Tibial nerve (tissue), 4 donors: ENCODE measurements at regions not wholly inside any gene's neighbourhood (a gene's known extent, or its start where the extent isn't known, plus 50 kb on each side); places are given as distances from the start of the nearest gene placed in this dataset.

Source experiments
- DNase-seq, 2 donors: peaks; one replicate each; pipeline ENCODE4 v3.0.0-alpha.2; 2019; ENCODE audit warnings: low spot score in 2 of 2
- H3K27ac ChIP-seq, 4 donors: fragments of 200-600 bp; sonication (generic) in 3 of 4; one replicate each; pipeline ENCODE4 v1.5.1; 2017 to 2019; ENCODE audit warnings: mild to moderate bottlenecking in 1 of 4
- H3K27me3 ChIP-seq, 2 donors: fragments of 200-600 bp; sonication (generic) in 1 of 2; one replicate each; pipeline versions ENCODE4 v1.5.1 to v1.6.0; 2017 to 2019
- H3K36me3 ChIP-seq, 3 donors: fragments of 200-600 bp; sonication (generic); one replicate each; pipeline ENCODE4 v1.5.1; 2018 to 2019
- H3K4me1 ChIP-seq, 4 donors: fragments of 200-600 bp; sonication (generic) in 3 of 4; one replicate each; pipeline ENCODE4 v1.5.1; 2017 to 2019
- H3K4me3 ChIP-seq, 4 donors: fragments of 200-600 bp; sonication (generic) in 3 of 4; one replicate each; pipeline ENCODE4 v1.5.1; 2017 to 2019; ENCODE audit warnings: mild to moderate bottlenecking in 1 of 4, moderate library complexity in 1 of 4
- H3K9me3 ChIP-seq, 4 donors: fragments of 200-600 bp; sonication (generic) in 3 of 4; one replicate each; pipeline ENCODE4 v1.5.1; 2017 to 2019
- EP300 ChIP-seq, 2 donors: sonication (generic); formaldehyde crosslinking; IDR thresholded peaks; one replicate each; pipeline ENCODE4 v1.6.1; 2017; ENCODE audit warnings: antibody characterized with exemption in 2 of 2, mild to moderate bottlenecking in 1 of 2
- POLR2A ChIP-seq, 2 donors: fragments of 450-650 bp; IDR thresholded peaks; one replicate each; pipeline ENCODE4 v1.6.1; 2017; ENCODE audit warnings: antibody characterized with exemption in 2 of 2, mild to moderate bottlenecking in 2 of 2, moderate library complexity in 2 of 2
- WGBS, 2 donors: methylation state at CpG; one replicate each; pipeline ENCODE4 v1.1.5; 2018; 5-methylcytosine and 5-hydroxymethylcytosine counted together
- TF ChIP-seq, protein P1 (sequence below), 5 experiments: fragments of 200-600 bp in 3 of 5; fragments of 450-650 bp in 2 of 5; sonication (generic) in 3 of 5; IDR thresholded peaks; one replicate each; pipeline ENCODE4 v1.5.1; 2016 to 2019; ENCODE audit warnings: antibody characterized with exemption in 5 of 5, mild to moderate bottlenecking in 3 of 5, moderate library complexity in 2 of 5

- H3K27ac ChIP-seq, result no peak overlapping the region
- H3K9me3 ChIP-seq, result no peaks in the 10 kb centered on the region
- no peaks in the 10 kb centered on the region for H3K36me3 ChIP-seq
- TF ChIP-seq, protein P1, sequence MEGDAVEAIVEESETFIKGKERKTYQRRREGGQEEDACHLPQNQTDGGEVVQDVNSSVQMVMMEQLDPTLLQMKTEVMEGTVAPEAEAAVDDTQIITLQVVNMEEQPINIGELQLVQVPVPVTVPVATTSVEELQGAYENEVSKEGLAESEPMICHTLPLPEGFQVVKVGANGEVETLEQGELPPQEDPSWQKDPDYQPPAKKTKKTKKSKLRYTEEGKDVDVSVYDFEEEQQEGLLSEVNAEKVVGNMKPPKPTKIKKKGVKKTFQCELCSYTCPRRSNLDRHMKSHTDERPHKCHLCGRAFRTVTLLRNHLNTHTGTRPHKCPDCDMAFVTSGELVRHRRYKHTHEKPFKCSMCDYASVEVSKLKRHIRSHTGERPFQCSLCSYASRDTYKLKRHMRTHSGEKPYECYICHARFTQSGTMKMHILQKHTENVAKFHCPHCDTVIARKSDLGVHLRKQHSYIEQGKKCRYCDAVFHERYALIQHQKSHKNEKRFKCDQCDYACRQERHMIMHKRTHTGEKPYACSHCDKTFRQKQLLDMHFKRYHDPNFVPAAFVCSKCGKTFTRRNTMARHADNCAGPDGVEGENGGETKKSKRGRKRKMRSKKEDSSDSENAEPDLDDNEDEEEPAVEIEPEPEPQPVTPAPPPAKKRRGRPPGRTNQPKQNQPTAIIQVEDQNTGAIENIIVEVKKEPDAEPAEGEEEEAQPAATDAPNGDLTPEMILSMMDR (IDR thresholded peaks at IDR 0.05), result no peak
- TF ChIP-seq EP300 (IDR thresholded peaks at IDR 0.05) (no peak), POLR2A (IDR thresholded peaks at IDR 0.05) (no peak)
- 80 to 81% methylated on average over 4 of the region's 4 CpGs for WGBS, 2 donors
- no peak overlapping the region for H3K4me3 ChIP-seq
- no peaks in the 10 kb centered on the region for H3K27me3 ChIP-seq
- no peak for DNase-seq
- H3K4me1 ChIP-seq, result no peaks in the 10 kb centered on the region
Measured at GRCh38 chr9:119827526-119827925, 458.3 kb upstream of the BRINP1 start.

DNA sequence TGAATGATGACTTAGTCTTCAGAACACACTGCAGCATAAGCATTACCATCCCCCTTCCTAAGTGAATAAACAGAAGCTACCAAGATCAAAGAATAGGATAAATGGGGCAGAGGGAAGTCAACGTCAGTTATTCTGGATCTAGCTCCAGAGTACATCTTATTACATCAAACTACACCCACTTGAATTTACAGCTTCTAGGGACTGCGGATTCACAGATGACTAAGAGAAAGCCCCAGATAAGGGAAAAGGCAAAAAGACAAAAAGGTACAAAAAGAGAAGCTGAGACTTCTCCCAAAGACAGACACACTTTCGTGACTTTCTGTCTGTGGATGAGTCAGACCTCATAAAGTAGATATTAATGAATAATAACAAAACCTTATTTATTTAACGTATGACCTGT, 457.9 kb upstream of the BRINP1 start:
- no peaks in the 10 kb centered on the region for H3K27me3 ChIP-seq
- DNase-seq, result no peak
- WGBS, 2 donors, result 56 to 63% methylated on average over 4 of the region's 4 CpGs
- no peaks in the 10 kb centered on the region for H3K9me3 ChIP-seq
- H3K27ac ChIP-seq, result no peak overlapping the region
- H3K36me3 ChIP-seq, result no peaks in the 10 kb centered on the region
- H3K4me1 ChIP-seq, result no peaks in the 10 kb centered on the region
- no peak overlapping the region for H3K4me3 ChIP-seq
- TF ChIP-seq EP300 (IDR thresholded peaks at IDR 0.05), result no peak
- TF ChIP-seq, protein P1 (IDR thresholded peaks at IDR 0.05), result no peak
- TF ChIP-seq POLR2A (IDR thresholded peaks at IDR 0.05), result no peak

- no peaks in the 10 kb centered on the region for H3K27me3 ChIP-seq
- TF ChIP-seq, protein P1 (IDR thresholded peaks at IDR 0.05), result no peak
- TF ChIP-seq POLR2A (IDR thresholded peaks at IDR 0.05) (no peak), EP300 (IDR thresholded peaks at IDR 0.05) (no peak)
- H3K9me3 ChIP-seq, result no peaks in the 10 kb centered on the region
- no peak overlapping the region for H3K27ac ChIP-seq
- no peak for DNase-seq
- no peaks in the 10 kb centered on the region for H3K36me3 ChIP-seq
- no peaks in the 10 kb centered on the region for H3K4me1 ChIP-seq
- 81 to 86% methylated on average over 5 of the region's 5 CpGs for WGBS, 2 donors
- no peak overlapping the region for H3K4me3 ChIP-seq
Measured at GRCh38 chr9:119818726-119819435, 449.6 kb upstream of the BRINP1 start.

DNA sequence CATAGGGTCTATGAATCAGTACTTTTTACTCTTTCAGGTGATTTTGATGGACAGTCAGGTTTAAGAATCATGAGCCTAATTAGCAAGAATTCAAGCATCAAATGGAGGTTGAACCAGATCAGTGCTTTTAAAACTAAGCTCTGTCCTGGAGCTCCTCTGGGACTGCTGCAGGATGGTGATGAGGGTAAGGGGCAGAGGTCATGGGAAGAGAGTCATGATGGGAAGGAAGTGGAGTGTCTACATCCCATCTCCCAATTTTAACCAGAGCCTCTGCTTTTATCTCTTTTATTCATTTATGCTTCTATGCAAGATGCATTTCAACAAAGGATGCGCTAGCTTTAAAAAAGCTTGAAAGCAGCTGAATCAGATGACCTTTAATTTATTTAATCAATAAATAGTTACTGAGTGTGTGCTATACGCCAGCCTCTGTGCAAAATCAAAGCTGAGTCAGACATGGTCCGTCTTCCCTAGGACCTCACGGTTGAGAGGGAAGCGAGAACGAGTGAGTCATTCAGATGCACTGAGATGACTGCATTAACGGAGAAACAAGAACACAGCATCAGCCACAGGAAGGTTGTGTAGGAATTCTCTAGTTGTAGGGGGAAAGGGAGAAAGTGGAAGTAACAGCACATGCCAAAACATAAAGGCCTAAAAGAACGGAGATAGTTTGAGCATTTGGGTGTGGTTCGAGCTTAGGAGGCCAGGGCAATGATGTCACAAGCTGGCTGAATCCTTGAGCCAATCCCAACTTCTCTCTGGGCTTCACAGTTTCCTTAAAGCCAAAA, 441.6 kb upstream of the BRINP1 start:
- TF ChIP-seq POLR2A (IDR thresholded peaks at IDR 0.05) (no peak), EP300 (IDR thresholded peaks at IDR 0.05) (no peak)
- TF ChIP-seq, protein P1 (IDR thresholded peaks at IDR 0.05), result no peak
- no peaks in the 10 kb centered on the region for H3K36me3 ChIP-seq

DNA sequence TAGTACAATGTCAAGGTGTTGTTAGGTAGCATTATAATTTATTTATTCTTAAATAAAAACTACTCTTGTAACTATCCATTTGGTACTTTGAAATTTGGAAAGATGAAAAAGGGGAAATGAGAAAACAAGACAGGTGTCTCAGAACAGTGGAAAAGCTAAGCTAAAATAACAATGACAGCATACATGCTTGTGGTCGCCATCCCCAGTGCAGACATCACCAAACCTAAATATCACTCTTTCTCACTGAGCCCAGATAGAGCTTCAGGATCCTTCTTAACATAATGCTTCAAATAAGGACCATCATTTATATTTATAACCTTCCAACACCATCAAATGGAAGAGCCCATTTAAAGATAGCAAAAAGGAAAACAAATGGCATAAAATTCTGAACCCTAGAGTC, 434.4 kb upstream of the BRINP1 start:
- no peak overlapping the region for H3K4me3 ChIP-seq
- no peaks in the 10 kb centered on the region for H3K36me3 ChIP-seq
- H3K4me1 ChIP-seq, result no peaks in the 10 kb centered on the region
- H3K9me3 ChIP-seq, result no peaks in the 10 kb centered on the region
- TF ChIP-seq, protein P1 (IDR thresholded peaks at IDR 0.05), result no peak
- no peak for TF ChIP-seq EP300 (IDR thresholded peaks at IDR 0.05)
- no peak overlapping the region for H3K27ac ChIP-seq
- H3K27me3 ChIP-seq, result no peaks in the 10 kb centered on the region
- DNase-seq, result no peak
- WGBS, 2 donors, result 89 to 94% methylated on average over 1 of the region's 1 CpG

More for the DNA sequence above, 441.6 kb upstream of the BRINP1 start:
- WGBS, 2 donors, result 68 to 72% methylated on average over 9 of the region's 9 CpGs
- no peak for DNase-seq
- Histone ChIP-seq H3K27ac (no peak overlapping the region), H3K4me1 (no peaks in the 10 kb centered on the region), H3K27me3 (no peaks in the 10 kb centered on the region), H3K9me3 (no peaks in the 10 kb centered on the region), H3K4me3 (no peak overlapping the region)
